Suprapubic skin (tissue), 4 donors: ENCODE measurements at regions not wholly inside any gene's neighbourhood (a gene's known extent, or its start where the extent isn't known, plus 50 kb on each side); places are given as distances from the start of the nearest gene placed in this dataset.

ENCODE experiments used
- CTCF ChIP-seq, 2 donors: fragments of 200-600 bp in 1 of 2; fragments of 450-650 bp in 1 of 2; sonication (generic) in 1 of 2; IDR thresholded peaks; one replicate each; pipeline ENCODE4 v1.5.1; 2016 to 2019; ENCODE audit warnings: antibody characterized with exemption in 2 of 2, mild to moderate bottlenecking in 1 of 2, moderate library complexity in 1 of 2
- POLR2A ChIP-seq, 2 donors: fragments of 450-650 bp; IDR thresholded peaks; one replicate each; pipeline ENCODE4 v1.6.1; 2017; ENCODE audit warnings: antibody characterized with exemption in 2 of 2, mild to moderate bottlenecking in 2 of 2, moderate library complexity in 2 of 2
- POLR2AphosphoS5 ChIP-seq, 3 donors: sonication (generic); formaldehyde crosslinking; IDR thresholded peaks; one replicate each; pipeline ENCODE4 v1.6.1; 2017; ENCODE audit warnings: antibody characterized with exemption in 3 of 3

- TF ChIP-seq CTCF (IDR thresholded peaks at IDR 0.05) (no peak), POLR2AphosphoS5 (IDR thresholded peaks at IDR 0.05) (no peak), POLR2A (IDR thresholded peaks at IDR 0.05) (no peak)
Measured at GRCh38 chr2:23107327-23107941, 277.5 kb upstream of the KLHL29 start.
